ENCODE measurements at regions not wholly inside any gene's neighbourhood (a gene's known extent, or its start where the extent isn't known, plus 50 kb on each side); places are given as distances from the start of the nearest gene placed in this dataset.
A peak's percentile ranks its signal among the peaks of the same experiment; 100 is the strongest.

- Histone ChIP-seq H3K27me3 (no peaks in the 10 kb centered on the region), H3K4me3 (peak overlapping the region in 3 of 4 donors; percentile 21 to 26 (median 25)), H3K36me3 (no peaks in the 10 kb centered on the region), H3K4me1 (peaks cover 0 to 4% (median 0%) of the 10 kb centered on the region in 4 donors), H3K27ac (peak overlapping the region; percentile 61 to 82 (median 76)), H3K9me3 (no peaks in the 10 kb centered on the region)
- DNase-seq, result peak in 1 of 2 donors; percentile 79
- ATAC-seq (ENCODE audit: low FRiP score in 2 of 2), result peak; percentile 70 to 84
- WGBS, 2 donors, result 58 to 73% methylated on average over 23 of the region's 23 CpGs
- TF ChIP-seq POLR2AphosphoS5 (IDR thresholded peaks at IDR 0.05) (peak; percentile 48 to 63), POLR2A (IDR thresholded peaks at IDR 0.05) (peak in 1 of 4 donors; percentile 61), EP300 (IDR thresholded peaks at IDR 0.05) (no peak)
- TF ChIP-seq, protein P1, sequence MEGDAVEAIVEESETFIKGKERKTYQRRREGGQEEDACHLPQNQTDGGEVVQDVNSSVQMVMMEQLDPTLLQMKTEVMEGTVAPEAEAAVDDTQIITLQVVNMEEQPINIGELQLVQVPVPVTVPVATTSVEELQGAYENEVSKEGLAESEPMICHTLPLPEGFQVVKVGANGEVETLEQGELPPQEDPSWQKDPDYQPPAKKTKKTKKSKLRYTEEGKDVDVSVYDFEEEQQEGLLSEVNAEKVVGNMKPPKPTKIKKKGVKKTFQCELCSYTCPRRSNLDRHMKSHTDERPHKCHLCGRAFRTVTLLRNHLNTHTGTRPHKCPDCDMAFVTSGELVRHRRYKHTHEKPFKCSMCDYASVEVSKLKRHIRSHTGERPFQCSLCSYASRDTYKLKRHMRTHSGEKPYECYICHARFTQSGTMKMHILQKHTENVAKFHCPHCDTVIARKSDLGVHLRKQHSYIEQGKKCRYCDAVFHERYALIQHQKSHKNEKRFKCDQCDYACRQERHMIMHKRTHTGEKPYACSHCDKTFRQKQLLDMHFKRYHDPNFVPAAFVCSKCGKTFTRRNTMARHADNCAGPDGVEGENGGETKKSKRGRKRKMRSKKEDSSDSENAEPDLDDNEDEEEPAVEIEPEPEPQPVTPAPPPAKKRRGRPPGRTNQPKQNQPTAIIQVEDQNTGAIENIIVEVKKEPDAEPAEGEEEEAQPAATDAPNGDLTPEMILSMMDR (IDR thresholded peaks at IDR 0.05), result peak in 1 of 6 experiments; percentile 5
Observed at GRCh38 chr4:184267673-184268583, 50.3 kb upstream of the ENPP6 start.

Small RNAs in the stretch of these regions (small RNA-seq; reads per million reads assigned to genes)
- gene RN7SL28P, result 0 reads per million in 4 donors
